GM12878 (cell line): ENCODE measurements at regions not wholly inside any gene's neighbourhood (a gene's known extent, or its start where the extent isn't known, plus 50 kb on each side); places are given as distances from the start of the nearest gene placed in this dataset.

Experiments
- ATAC-seq: fragments of 200-7000 bp; cut with Tn5 transposase; 3 replicates; pipeline ENCODE4 v1.9.1; 2020; ENCODE audit warnings: mild to moderate bottlenecking, moderate library complexity
- BruUV-seq: library from RNA; stranded (reverse); fragments of 400-500 nt; replicated peaks from 2 replicates; lab custom pipeline; 2021; lab: Mats Ljungman, UMichigan
- CTCF ChIA-PET: fragments of 300-600 bp; sonication (Branson Sonifier 250); formaldehyde crosslinking; extraction: SDS; loops from one replicate; lab custom pipeline; 2021; ENCODE audit warnings: inconsistent platforms; lab: Yijun Ruan, JAX
- POLR2A ChIA-PET: fragments of 350-600 bp; formaldehyde crosslinking; extraction: SDS; loops from one replicate; lab custom pipeline; 2021; ENCODE audit warnings: inconsistent platforms; lab: Charles Lee
- RAD21 ChIA-PET: fragments of 300-600 bp; sonication (Branson Sonifier 250); formaldehyde crosslinking; loops from one replicate; lab custom pipeline; 2023; ENCODE audit warnings: antibody characterized with exemption; ENCODE audit not compliant: unreplicated experiment; lab: Charles Lee
- SMC1A ChIA-PET: fragments of 300-600 bp; sonication (Branson Sonifier 250); formaldehyde crosslinking; loops from one replicate; lab custom pipeline; 2023; ENCODE audit not compliant: unreplicated experiment, uncharacterized antibody; lab: Charles Lee
- DNase-seq: peaks from one replicate; pipeline ENCODE4 v3.0.0-alpha.2; 2011; ENCODE audit warnings: low read depth, low spot score
- FAIRE-seq: peaks from 3 replicates; lab custom pipeline; 2011; peaks lifted over from hg19 to GRCh38; lab: Jason Lieb, UNC
- H2AFZ ChIP-seq: 2 replicates; pipeline ENCODE4 v1.6.0; 2011; ENCODE audit warnings: low read depth, low read length, control low read depth; ENCODE audit not compliant: control insufficient read depth
- H3K27ac ChIP-seq: 2 replicates; pipeline ENCODE4 v1.5.1; 2011; ENCODE audit warnings: control low read depth; ENCODE audit not compliant: control insufficient read depth, insufficient read depth
- H3K27me3 ChIP-seq, 2 experiments: replicated peaks in 1 of 2; 2 replicates each; pipeline versions ENCODE4 v1.6.0 to v1.6.1; 2011; ENCODE audit warnings: low read length in 1 of 2; ENCODE audit not compliant: control insufficient read depth in 2 of 2, insufficient read depth in 2 of 2
- H3K36me3 ChIP-seq, 2 experiments: 2 replicates each; pipeline ENCODE4 v1.5.1; 2011; ENCODE audit warnings: low read length in 1 of 2; ENCODE audit not compliant: control insufficient read depth in 2 of 2, insufficient read depth in 2 of 2
- H3K4me1 ChIP-seq: 2 replicates; pipeline ENCODE4 v1.6.1; 2011; ENCODE audit warnings: mild to moderate bottlenecking, low read length, moderate library complexity, mixed read lengths; ENCODE audit not compliant: control insufficient read depth, insufficient read depth
- H3K4me2 ChIP-seq: 2 replicates; pipeline ENCODE4 v1.6.0; 2011; ENCODE audit warnings: control low read depth; ENCODE audit not compliant: control insufficient read depth, insufficient read depth
- H3K4me3 ChIP-seq: fragments of 200-600 bp; sonication (generic); 2 replicates; pipeline ENCODE4 v1.5.1; 2016
- H3K79me2 ChIP-seq: 2 replicates; pipeline ENCODE4 v1.6.0; 2011; ENCODE audit warnings: low read length; ENCODE audit not compliant: control insufficient read depth, insufficient read depth
- H3K9ac ChIP-seq: 2 replicates; pipeline ENCODE4 v1.8.0; 2011; ENCODE audit warnings: low read length, control low read depth, mixed read lengths; ENCODE audit not compliant: control insufficient read depth, insufficient read depth
- H3K9me3 ChIP-seq: replicated peaks from 3 replicates; pipeline ENCODE4 v1.5.1; 2011; ENCODE audit warnings: mild to moderate bottlenecking, low read length; ENCODE audit not compliant: control insufficient read depth, insufficient read depth
- H4K20me1 ChIP-seq: 2 replicates; pipeline ENCODE4 v1.6.0; 2011; ENCODE audit not compliant: control insufficient read depth, insufficient read depth
- BCL11A ChIP-seq: IDR thresholded peaks from 2 replicates; pipeline ENCODE4 v1.6.1; 2011; ENCODE audit warnings: low read depth, low read length
- CREB1 ChIP-seq: IDR thresholded peaks from 2 replicates; pipeline ENCODE4 v1.6.1; 2012; ENCODE audit warnings: low read depth, mild to moderate bottlenecking, inconsistent platforms
- CREM ChIP-seq: IDR thresholded peaks from 2 replicates; pipeline ENCODE4 v1.6.1; 2014; ENCODE audit warnings: antibody characterized with exemption, low read depth
- E2F8 ChIP-seq: fragments of 450-650 bp; IDR thresholded peaks from 2 replicates; pipeline ENCODE4 v1.6.1; 2018; ENCODE audit warnings: mild to moderate bottlenecking, low read depth, moderate library complexity; ENCODE audit not compliant: partially characterized antibody
- EGR1 ChIP-seq, 2 experiments: IDR thresholded peaks; 1 replicate in 1 of 2; 2 replicates in 1 of 2; pipeline ENCODE4 v1.6.1; 2011 to 2012; ENCODE audit warnings: low read depth in 2 of 2, low read length in 2 of 2, borderline replicate concordance in 1 of 2, mild to moderate bottlenecking in 1 of 2, moderate library complexity in 1 of 2
- HCFC1 ChIP-seq: fragments of 150-350 bp; IDR thresholded peaks from 2 replicates; pipeline ENCODE4 v1.6.1; 2014; ENCODE audit warnings: low read length
- MEF2B ChIP-seq: fragments of 450-650 bp; IDR thresholded peaks from 2 replicates; pipeline ENCODE4 v1.6.1; 2018; ENCODE audit warnings: mild to moderate bottlenecking, moderate library complexity; ENCODE audit not compliant: partially characterized antibody, poor library complexity, severe bottlenecking
- MXI1 ChIP-seq: fragments of 150-350 bp; IDR thresholded peaks from 2 replicates; pipeline ENCODE4 v1.6.1; 2011; ENCODE audit warnings: low read depth, mild to moderate bottlenecking, inconsistent platforms, low read length, improper control_type of control experiment
- NKRF ChIP-seq: fragments of 450-650 bp; conservative IDR thresholded peaks from 2 replicates; pipeline ENCODE4 v1.6.1; 2017; ENCODE audit warnings: mild to moderate bottlenecking, moderate library complexity
- POLR2A ChIP-seq: IDR thresholded peaks from 2 replicates; pipeline ENCODE4 v1.6.1; 2011; ENCODE audit warnings: low read depth, mild to moderate bottlenecking, low read length
- POU2F2 ChIP-seq: IDR thresholded peaks from 3 replicates; pipeline ENCODE4 v1.6.1; 2011; ENCODE audit warnings: low read depth, mild to moderate bottlenecking, low read length, borderline replicate concordance
- RUNX3 ChIP-seq: IDR thresholded peaks from 2 replicates; pipeline ENCODE4 v1.6.1; 2012; ENCODE audit warnings: low read length, inconsistent platforms
- SKIL ChIP-seq: fragments of 450-650 bp; IDR thresholded peaks from 2 replicates; pipeline ENCODE4 v1.6.1; 2017; ENCODE audit warnings: mild to moderate bottlenecking, low read depth, inconsistent platforms; ENCODE audit not compliant: poor library complexity, severe bottlenecking
- SMAD1 ChIP-seq: fragments of 450-650 bp; IDR thresholded peaks from 2 replicates; pipeline ENCODE4 v1.6.1; 2018; ENCODE audit warnings: mild to moderate bottlenecking, low read depth; ENCODE audit not compliant: partially characterized antibody
- SUPT20H ChIP-seq: IDR thresholded peaks from 2 replicates; pipeline ENCODE4 v1.6.1; 2011; ENCODE audit warnings: low read depth, mild to moderate bottlenecking, low read length, moderate library complexity, borderline replicate concordance; ENCODE audit not compliant: control insufficient read depth
- TBL1XR1 ChIP-seq: IDR thresholded peaks from 2 replicates; pipeline ENCODE4 v1.6.1; 2012; ENCODE audit warnings: low read depth, low read length, improper control_type of control experiment
- ZBED1 ChIP-seq: IDR thresholded peaks from 2 replicates; pipeline ENCODE4 v1.6.1; 2016; ENCODE audit warnings: borderline replicate concordance
- ZNF384 ChIP-seq: IDR thresholded peaks from 2 replicates; pipeline ENCODE4 v1.6.1; 2012; ENCODE audit warnings: low read depth, mild to moderate bottlenecking, low read length, improper control_type of control experiment, borderline replicate concordance
- in situ Hi-C: fragments of 300-500 bp; cut with MboI; formaldehyde crosslinking; loops from 9 replicates; pipeline ENCODE4 v1.14.3; 2018; ENCODE audit warnings: mixed read lengths
- intact Hi-C: fragments of 100-400 bp; cut with micrococcal nuclease; formaldehyde crosslinking; loops from one replicate; pipeline ENCODE4 v1.14.2; 2022; ENCODE audit not compliant: unreplicated experiment

- TF ChIP-seq E2F8 (no peak), SUPT20H (no peak), CREM (no peak), POLR2A (no peak), ZNF384 (no peak), MXI1 (no peak), HCFC1 (no peak), TBL1XR1 (no peak), SMAD1 (no peak)
Observed at GRCh38 chr3:132203889-132204596, 113.2 kb upstream of the ACP3 start (continued).

- no peaks in the 10 kb centered on the region for H3K79me2 ChIP-seq
- ChIA-PET RAD21 (no interaction called here), CTCF (interaction anchor here (1.1 kb wide), 1 partner anchor 167 kb away, joined by 3 read pairs; no protein-coding TSS in a partner anchor), POLR2A (no interaction called here), SMC1A (no interaction called here)
- H3K4me2 ChIP-seq: no peak overlapping the region
- no peaks in the 10 kb centered on the region for H3K4me1 ChIP-seq
- no peak overlapping the region for H3K9ac ChIP-seq
- no TSS peak for BruUV-seq
- FAIRE-seq: no peak
- peaks cover 0 to 2% of the 10 kb centered on the region in 2 experiments; a peak in 1 of 4 replicates for H3K27me3 ChIP-seq
- intact Hi-C loops: no loop called here
- DNase-seq: no peak
- H3K27ac ChIP-seq: no peak overlapping the region
- H3K36me3 ChIP-seq: no peaks in the 10 kb centered on the region
- ATAC-seq: no peak
- no peaks in the 10 kb centered on the region for H4K20me1 ChIP-seq
- H3K9me3 ChIP-seq: no peaks in the 10 kb centered on the region
- no peak overlapping the region for H3K4me3 ChIP-seq
- in situ Hi-C loops: no loop called here
- no peak overlapping the region for H2AFZ ChIP-seq
- TF ChIP-seq RUNX3 (no peak), MEF2B (no peak), ZBED1 (no peak), CREB1 (no peak), POU2F2 (no peak), BCL11A (no peak), EGR1 (IDR thresholded peaks at IDR 0.05; ENCODE audit: borderline replicate concordance in 1 of 2, low read depth in 2 of 2, low read length in 2 of 2) (no peak), SKIL (no peak), NKRF (no peak)
Observed at GRCh38 chr3:132205609-132206008, 111.6 kb upstream of the ACP3 start.
